Transverse colon (tissue), 4 donors: ENCODE measurements at regions not wholly inside any gene's neighbourhood (a gene's known extent, or its start where the extent isn't known, plus 50 kb on each side); places are given as distances from the start of the nearest gene placed in this dataset.

ENCODE experiments used
- POLR2A ChIP-seq: fragments of 450-650 bp; IDR thresholded peaks from one replicate; pipeline ENCODE4 v1.6.1; 2016; ENCODE audit warnings: antibody characterized with exemption, mild to moderate bottlenecking, moderate library complexity
- POLR2AphosphoS5 ChIP-seq, 3 donors: sonication (generic); formaldehyde crosslinking; IDR thresholded peaks; one replicate each; pipeline ENCODE4 v1.6.1; 2016; ENCODE audit warnings: antibody characterized with exemption in 3 of 3
- TF ChIP-seq, protein P1 (sequence below), 5 experiments: fragments of 200-600 bp in 3 of 5; fragments of 450-650 bp in 2 of 5; sonication (generic) in 3 of 5; IDR thresholded peaks; 1 replicate in 2 of 5; 2 replicates in 3 of 5; pipeline ENCODE4 v1.5.1; 2016 to 2017; ENCODE audit warnings: antibody characterized with exemption in 5 of 5, inconsistent platforms in 3 of 5, mild to moderate bottlenecking in 2 of 5, moderate library complexity in 1 of 5

- TF ChIP-seq, protein P1, sequence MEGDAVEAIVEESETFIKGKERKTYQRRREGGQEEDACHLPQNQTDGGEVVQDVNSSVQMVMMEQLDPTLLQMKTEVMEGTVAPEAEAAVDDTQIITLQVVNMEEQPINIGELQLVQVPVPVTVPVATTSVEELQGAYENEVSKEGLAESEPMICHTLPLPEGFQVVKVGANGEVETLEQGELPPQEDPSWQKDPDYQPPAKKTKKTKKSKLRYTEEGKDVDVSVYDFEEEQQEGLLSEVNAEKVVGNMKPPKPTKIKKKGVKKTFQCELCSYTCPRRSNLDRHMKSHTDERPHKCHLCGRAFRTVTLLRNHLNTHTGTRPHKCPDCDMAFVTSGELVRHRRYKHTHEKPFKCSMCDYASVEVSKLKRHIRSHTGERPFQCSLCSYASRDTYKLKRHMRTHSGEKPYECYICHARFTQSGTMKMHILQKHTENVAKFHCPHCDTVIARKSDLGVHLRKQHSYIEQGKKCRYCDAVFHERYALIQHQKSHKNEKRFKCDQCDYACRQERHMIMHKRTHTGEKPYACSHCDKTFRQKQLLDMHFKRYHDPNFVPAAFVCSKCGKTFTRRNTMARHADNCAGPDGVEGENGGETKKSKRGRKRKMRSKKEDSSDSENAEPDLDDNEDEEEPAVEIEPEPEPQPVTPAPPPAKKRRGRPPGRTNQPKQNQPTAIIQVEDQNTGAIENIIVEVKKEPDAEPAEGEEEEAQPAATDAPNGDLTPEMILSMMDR (IDR thresholded peaks at IDR 0.05), result no peak
- TF ChIP-seq POLR2AphosphoS5 (IDR thresholded peaks at IDR 0.05), result no peak
- TF ChIP-seq POLR2A, result no peak
These were observed 331.1 kb downstream of the ATP23 start for GRCh38 chr12:58272461-58272860.
